Fibroblast of lung (primary cell): ENCODE measurements at regions not wholly inside any gene's neighbourhood (a gene's known extent, or its start where the extent isn't known, plus 50 kb on each side); places are given as distances from the start of the nearest gene placed in this dataset.

ENCODE experiments used
- CTCF ChIP-seq, 2 donors: IDR thresholded peaks in 1 of 2; conservative IDR thresholded peaks in 1 of 2; 1 replicate in 1 of 2; 2 replicates in 1 of 2; pipeline ENCODE4 v1.5.1; 2011 to 2012; ENCODE audit warnings: low read length in 2 of 2, control low read depth in 1 of 2, inconsistent platforms in 1 of 2, low read depth in 1 of 2, mild to moderate bottlenecking in 1 of 2
- EZH2 ChIP-seq: IDR thresholded peaks from 2 replicates; pipeline ENCODE4 v1.5.1; 2012; ENCODE audit warnings: low read length, control low read depth, mild to moderate bottlenecking; ENCODE audit errors: missing control alignments

- TF ChIP-seq CTCF (conservative IDR thresholded peaks at IDR 0.05 in 1 of 2, IDR thresholded peaks at IDR 0.05 in 1 of 2; ENCODE audit: low read depth in 1 of 2, low read length in 2 of 2), result no peak
- TF ChIP-seq EZH2, result no peak
Measured at GRCh38 chr2:4369826-4370419, 666.5 kb downstream of the DCDC2C start.
